Neural cell (in vitro differentiated cells): ENCODE measurements at regions not wholly inside any gene's neighbourhood (a gene's known extent, or its start where the extent isn't known, plus 50 kb on each side); places are given as distances from the start of the nearest gene placed in this dataset.

Source experiments
- H2AFZ ChIP-seq: fragments of 200-600, 300-800 bp; sonication (generic), shearing (Covaris generic); 2 replicates; pipeline ENCODE4 v1.6.0; 2014; ENCODE audit warnings: low read depth, mild to moderate bottlenecking, antibody characterized with exemption, low read length, moderate library complexity
- H3F3A ChIP-seq: fragments of 200-600 bp; shearing (Covaris generic); 2 replicates; pipeline ENCODE4 v1.6.1; 2016; ENCODE audit warnings: mild to moderate bottlenecking, moderate library complexity, mixed read lengths, antibody characterized with exemption, low read length; ENCODE audit not compliant: insufficient read depth, poor library complexity, severe bottlenecking
- H3K27ac ChIP-seq: fragments of 200-600, 300-800 bp; sonication (generic), shearing (Covaris generic); 2 replicates; pipeline ENCODE4 v1.5.1; 2014; ENCODE audit warnings: mild to moderate bottlenecking, low read length, moderate library complexity
- H3K27me3 ChIP-seq: fragments of 300-800, 200-600 bp; sonication (generic), shearing (Covaris generic); 2 replicates; pipeline ENCODE4 v1.6.0; 2014; ENCODE audit warnings: mild to moderate bottlenecking, low read depth, low read length, moderate library complexity; ENCODE audit not compliant: insufficient read depth
- H3K36me3 ChIP-seq: fragments of 300-800, 200-600 bp; sonication (generic), shearing (Covaris generic); 2 replicates; pipeline ENCODE4 v1.5.1; 2014; ENCODE audit warnings: mild to moderate bottlenecking, antibody characterized with exemption, low read length, moderate library complexity; ENCODE audit not compliant: insufficient read depth
- H3K4me2 ChIP-seq: fragments of 300-800, 200-600 bp; sonication (generic), shearing (Covaris generic); 2 replicates; pipeline ENCODE4 v1.6.0; 2014; ENCODE audit warnings: mild to moderate bottlenecking, low read length
- H3K4me3 ChIP-seq: fragments of 300-800, 200-600 bp; sonication (generic), shearing (Covaris generic); 2 replicates; pipeline ENCODE4 v1.5.1; 2014; ENCODE audit warnings: mild to moderate bottlenecking, low read length, moderate library complexity
- H3K79me2 ChIP-seq: fragments of 200-600 bp; shearing (Covaris generic); replicated peaks from 2 replicates; pipeline ENCODE4 v1.6.0; 2014; ENCODE audit warnings: mild to moderate bottlenecking, low read length, moderate library complexity; ENCODE audit not compliant: insufficient read depth
- H3K9ac ChIP-seq: fragments of 300-800, 200-600 bp; sonication (generic), shearing (Covaris generic); 2 replicates; pipeline ENCODE4 v1.6.1; 2016; ENCODE audit warnings: mild to moderate bottlenecking, low read length, mixed read lengths
- H3K9me2 ChIP-seq: fragments of 200-600 bp; shearing (Covaris generic); 2 replicates; pipeline ENCODE4 v1.6.1; 2016; ENCODE audit warnings: mild to moderate bottlenecking, low read length, mixed read lengths; ENCODE audit not compliant: insufficient read depth
- H3K9me3 ChIP-seq: fragments of 200-600, 300-800 bp; sonication (generic), shearing (Covaris generic); 2 replicates; pipeline ENCODE4 v1.6.1; 2016; ENCODE audit warnings: mild to moderate bottlenecking, mixed run types, low read length, moderate library complexity, mixed read lengths
- H4K20me1 ChIP-seq: fragments of 200-600 bp; shearing (Covaris generic); 2 replicates; pipeline ENCODE4 v1.6.1; 2016; ENCODE audit warnings: mild to moderate bottlenecking, mixed run types; ENCODE audit not compliant: insufficient read depth
- EP300 ChIP-seq: fragments of 450-650 bp; conservative IDR thresholded peaks from 2 replicates; pipeline ENCODE4 v1.6.1; 2014; ENCODE audit warnings: antibody characterized with exemption, mild to moderate bottlenecking, moderate library complexity; ENCODE audit not compliant: poor library complexity, severe bottlenecking
- EZH2 ChIP-seq: fragments of 200-600, 300-800 bp; shearing (Covaris generic), sonication (generic); IDR thresholded peaks from 2 replicates; pipeline ENCODE4 v1.6.1; 2014; ENCODE audit warnings: antibody characterized with exemption, low read length, borderline replicate concordance, mild to moderate bottlenecking; ENCODE audit not compliant: insufficient read depth, poor library complexity, severe bottlenecking
- MXI1 ChIP-seq: fragments of 450-650 bp; conservative IDR thresholded peaks from 2 replicates; pipeline ENCODE4 v1.6.1; 2014; ENCODE audit warnings: antibody characterized with exemption, mild to moderate bottlenecking; ENCODE audit not compliant: poor library complexity, severe bottlenecking
- POLR2AphosphoS5 ChIP-seq: IDR thresholded peaks from 2 replicates; pipeline ENCODE4 v1.6.1; 2012
- RAD21 ChIP-seq: fragments of 450-650 bp; conservative IDR thresholded peaks from 2 replicates; pipeline ENCODE4 v1.6.1; 2014; ENCODE audit warnings: antibody characterized with exemption, mild to moderate bottlenecking, moderate library complexity
- REST ChIP-seq: IDR thresholded peaks from 2 replicates; pipeline ENCODE4 v1.6.1; 2012; ENCODE audit warnings: borderline replicate concordance
- SMC3 ChIP-seq: fragments of 450-650 bp; conservative IDR thresholded peaks from 2 replicates; pipeline ENCODE4 v1.6.1; 2014; ENCODE audit warnings: antibody characterized with exemption, mild to moderate bottlenecking, moderate library complexity; ENCODE audit not compliant: poor library complexity
- TAF1 ChIP-seq: IDR thresholded peaks from 2 replicates; pipeline ENCODE4 v1.6.1; 2012; ENCODE audit warnings: low read depth
- TF ChIP-seq, protein P1 (sequence below): fragments of 450-650 bp; IDR thresholded peaks from 2 replicates; pipeline ENCODE4 v1.5.1; 2014; ENCODE audit warnings: antibody characterized with exemption, mild to moderate bottlenecking, moderate library complexity; ENCODE audit not compliant: poor library complexity, severe bottlenecking

DNA sequence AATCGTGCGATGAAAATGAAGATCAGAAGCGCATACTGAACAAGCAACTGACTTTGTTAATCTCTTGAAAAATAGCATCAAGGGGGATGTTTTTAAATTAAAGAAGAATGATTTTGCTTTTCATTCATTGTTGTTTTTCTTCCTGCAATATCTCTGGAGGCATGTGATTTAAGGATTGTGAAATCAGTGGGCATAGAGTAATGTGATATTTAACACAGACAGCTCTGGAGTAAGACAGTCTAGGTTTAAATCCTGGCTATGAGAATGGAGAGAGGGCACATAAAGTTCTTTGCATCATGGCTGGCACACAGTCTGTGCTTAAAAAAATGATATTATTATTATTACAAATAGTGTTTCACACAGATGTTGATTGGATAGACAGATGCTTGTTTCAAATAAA lies 243.1 kb upstream of the NBEA start:
- Histone ChIP-seq H3K79me2 (no peaks in the 10 kb centered on the region), H3K9me3 (no peaks in the 10 kb centered on the region), H3K9ac (no peak overlapping the region), H3K9me2 (no peaks in the 10 kb centered on the region), H3F3A (no peaks in the 10 kb centered on the region), H3K36me3 (no peaks in the 10 kb centered on the region), H3K4me2 (no peak overlapping the region), H2AFZ (no peak overlapping the region), H3K4me3 (no peak overlapping the region), H3K27me3 (no peaks in the 10 kb centered on the region), H3K27ac (no peak overlapping the region), H4K20me1 (no peaks in the 10 kb centered on the region)
- no peak for TF ChIP-seq EZH2
- no peak for TF ChIP-seq REST
- TF ChIP-seq RAD21 = no peak
- no peak for TF ChIP-seq POLR2AphosphoS5
- TF ChIP-seq, protein P1, sequence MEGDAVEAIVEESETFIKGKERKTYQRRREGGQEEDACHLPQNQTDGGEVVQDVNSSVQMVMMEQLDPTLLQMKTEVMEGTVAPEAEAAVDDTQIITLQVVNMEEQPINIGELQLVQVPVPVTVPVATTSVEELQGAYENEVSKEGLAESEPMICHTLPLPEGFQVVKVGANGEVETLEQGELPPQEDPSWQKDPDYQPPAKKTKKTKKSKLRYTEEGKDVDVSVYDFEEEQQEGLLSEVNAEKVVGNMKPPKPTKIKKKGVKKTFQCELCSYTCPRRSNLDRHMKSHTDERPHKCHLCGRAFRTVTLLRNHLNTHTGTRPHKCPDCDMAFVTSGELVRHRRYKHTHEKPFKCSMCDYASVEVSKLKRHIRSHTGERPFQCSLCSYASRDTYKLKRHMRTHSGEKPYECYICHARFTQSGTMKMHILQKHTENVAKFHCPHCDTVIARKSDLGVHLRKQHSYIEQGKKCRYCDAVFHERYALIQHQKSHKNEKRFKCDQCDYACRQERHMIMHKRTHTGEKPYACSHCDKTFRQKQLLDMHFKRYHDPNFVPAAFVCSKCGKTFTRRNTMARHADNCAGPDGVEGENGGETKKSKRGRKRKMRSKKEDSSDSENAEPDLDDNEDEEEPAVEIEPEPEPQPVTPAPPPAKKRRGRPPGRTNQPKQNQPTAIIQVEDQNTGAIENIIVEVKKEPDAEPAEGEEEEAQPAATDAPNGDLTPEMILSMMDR = no peak
- TF ChIP-seq SMC3 = no peak

- H3K9ac ChIP-seq = no peak overlapping the region
- no peaks in the 10 kb centered on the region for H3K27me3 ChIP-seq
- no peaks in the 10 kb centered on the region for H3F3A ChIP-seq
- H3K4me3 ChIP-seq = no peak overlapping the region
- no peaks in the 10 kb centered on the region for H3K79me2 ChIP-seq
- no peak overlapping the region for H3K27ac ChIP-seq
- H3K9me2 ChIP-seq = no peaks in the 10 kb centered on the region
- H3K4me2 ChIP-seq = no peak overlapping the region
- H4K20me1 ChIP-seq = no peaks in the 10 kb centered on the region
- no peaks in the 10 kb centered on the region for H3K36me3 ChIP-seq
- H3K9me3 ChIP-seq = no peaks in the 10 kb centered on the region
- no peak overlapping the region for H2AFZ ChIP-seq
- TF ChIP-seq REST (no peak), EP300 (no peak), SMC3 (no peak), POLR2AphosphoS5 (no peak), RAD21 (no peak), MXI1 (no peak), TAF1 (no peak), EZH2 (no peak)
- TF ChIP-seq, protein P1 = no peak
These were observed 241.9 kb upstream of the NBEA start for GRCh38 chr13:34700155-34700554.
